Islet of Langerhans (tissue), 1 donor: ENCODE measurements at regions not wholly inside any gene's neighbourhood (a gene's known extent, or its start where the extent isn't known, plus 50 kb on each side); places are given as distances from the start of the nearest gene placed in this dataset.
A peak's percentile ranks its signal among the peaks of the same experiment; 100 is the strongest.

Experiments
- FAIRE-seq: peaks from one replicate; lab custom pipeline; 2011; peaks lifted over from hg19 to GRCh38; lab: Jason Lieb, UNC

GRCh38 chr5:165673499-165673898, 2168.1 kb downstream of the MAT2B start:
- no peak for FAIRE-seq

- no peak for FAIRE-seq
Observed at GRCh38 chr5:165695796-165696195, 2190.4 kb downstream of the MAT2B start.

- no peak for FAIRE-seq
Observed at GRCh38 chr5:165705960-165706359, 2200.5 kb downstream of the MAT2B start.

DNA sequence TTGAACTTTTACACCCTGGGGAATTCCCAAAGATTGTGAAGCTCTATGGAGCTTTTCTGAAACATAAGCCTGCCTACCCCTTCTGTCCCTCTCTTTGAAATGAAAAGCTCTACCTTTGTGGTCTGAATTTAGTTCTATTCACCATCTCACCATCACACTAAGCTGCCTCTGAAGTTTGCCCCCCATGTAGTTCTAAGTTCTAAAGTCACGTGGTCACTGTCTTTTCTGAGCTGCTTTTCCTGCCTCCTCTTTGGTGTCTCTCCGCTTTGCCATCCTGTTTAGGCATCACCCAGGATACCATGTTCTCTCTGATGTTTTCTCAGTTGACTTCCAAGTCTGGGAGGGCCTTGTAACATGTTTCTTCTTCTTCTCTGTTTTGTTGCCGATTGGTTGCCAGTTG, 2206.6 kb downstream of the MAT2B start:
- no peak for FAIRE-seq

DNA sequence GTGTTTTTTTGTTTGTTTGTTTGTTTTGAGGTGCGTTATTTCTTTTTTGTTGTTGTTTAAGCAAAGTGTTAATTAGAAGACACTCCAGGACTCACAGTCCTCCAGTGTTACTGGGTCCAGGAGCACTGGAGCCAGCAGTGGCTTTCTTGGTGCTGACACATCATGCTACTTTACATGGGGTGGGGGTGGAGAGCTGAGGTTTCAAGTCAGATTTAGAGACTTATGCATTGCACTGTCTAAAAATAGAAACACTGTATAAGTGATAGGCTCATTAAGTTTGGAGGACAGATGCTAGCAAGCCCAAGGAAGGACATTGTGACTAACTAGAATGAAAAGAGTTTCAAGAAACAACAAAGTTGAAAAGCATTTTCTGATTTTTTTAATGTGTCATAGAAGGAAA, 2209.2 kb downstream of the MAT2B start:
- FAIRE-seq = no peak

GRCh38 chr5:165720901-165721300, 2215.5 kb downstream of the MAT2B start:
- FAIRE-seq = no peak

DNA sequence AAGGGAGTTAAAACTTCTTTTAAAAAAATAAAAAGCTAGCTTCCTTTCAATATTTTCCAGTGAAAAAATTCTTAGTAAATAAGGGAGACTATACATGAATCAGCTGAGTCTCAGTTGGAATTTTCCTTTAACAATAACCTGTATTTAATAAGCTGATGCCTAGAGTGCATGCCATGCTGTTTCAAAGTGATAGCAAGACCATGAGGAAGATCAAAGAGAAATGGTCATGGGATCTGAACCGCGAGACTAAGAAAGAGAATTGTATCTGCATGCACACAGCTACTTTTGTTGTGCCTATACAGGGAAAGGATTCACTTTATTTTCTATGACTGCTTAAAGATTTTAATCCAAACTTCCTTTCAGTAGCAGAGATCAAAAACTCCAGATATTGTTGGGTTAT, 2217.0 kb downstream of the MAT2B start:
- FAIRE-seq = no peak

- no peak for FAIRE-seq
Observed at GRCh38 chr5:165723931-165724330, 2218.5 kb downstream of the MAT2B start.

DNA sequence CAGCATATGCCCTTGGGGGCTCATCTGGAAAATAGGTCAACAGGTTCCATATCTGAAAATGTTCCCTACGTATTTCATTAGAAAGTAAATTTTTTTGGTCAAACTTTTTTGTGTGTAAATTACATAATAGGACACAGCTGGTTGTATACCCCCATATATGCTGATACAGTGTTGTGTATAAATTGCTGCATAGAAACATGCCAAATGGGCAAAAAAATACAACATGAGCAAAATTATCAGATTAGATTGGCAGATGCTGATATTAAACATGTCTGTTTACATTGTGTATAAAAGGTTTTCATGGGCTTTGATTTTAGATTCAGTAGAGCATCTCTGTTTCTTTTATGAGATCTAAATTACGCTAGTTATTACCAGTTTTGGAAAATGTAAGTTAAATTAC, 2223.0 kb downstream of the MAT2B start:
- no peak for FAIRE-seq

GRCh38 chr5:165735388-165735787, 2230.0 kb downstream of the MAT2B start:
- no peak for FAIRE-seq

DNA sequence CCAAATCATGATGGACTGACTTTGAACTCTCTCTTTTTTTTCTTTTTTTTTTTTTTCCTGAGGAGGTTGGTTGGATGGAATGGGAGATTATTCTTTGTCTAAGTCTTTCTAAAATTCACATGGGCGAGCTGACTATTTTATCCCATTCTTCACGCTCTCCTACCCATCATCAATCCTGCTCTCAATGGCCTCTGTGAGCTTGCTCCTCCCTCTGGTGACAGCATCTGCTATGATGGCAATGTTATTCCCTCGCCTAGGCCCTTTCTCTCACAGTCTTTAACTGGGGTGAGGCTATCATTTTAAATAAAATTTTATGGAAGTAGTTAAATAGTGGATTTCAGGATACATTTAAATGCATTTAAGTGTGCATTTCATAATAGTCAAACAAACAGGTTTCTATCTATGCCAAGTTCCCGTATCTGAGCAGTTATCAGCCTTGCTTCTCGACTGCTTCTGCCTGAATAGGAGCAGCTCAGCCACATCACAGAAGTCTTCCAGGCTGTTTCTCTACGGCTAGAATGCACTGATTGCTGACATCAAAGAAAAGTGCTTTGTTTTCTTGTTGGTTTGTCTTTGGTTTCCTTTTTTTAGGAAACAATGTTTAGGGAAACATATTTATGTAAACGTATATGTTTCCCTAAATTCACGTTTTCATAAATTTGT, 2233.8 kb downstream of the MAT2B start:
- no peak for FAIRE-seq

DNA sequence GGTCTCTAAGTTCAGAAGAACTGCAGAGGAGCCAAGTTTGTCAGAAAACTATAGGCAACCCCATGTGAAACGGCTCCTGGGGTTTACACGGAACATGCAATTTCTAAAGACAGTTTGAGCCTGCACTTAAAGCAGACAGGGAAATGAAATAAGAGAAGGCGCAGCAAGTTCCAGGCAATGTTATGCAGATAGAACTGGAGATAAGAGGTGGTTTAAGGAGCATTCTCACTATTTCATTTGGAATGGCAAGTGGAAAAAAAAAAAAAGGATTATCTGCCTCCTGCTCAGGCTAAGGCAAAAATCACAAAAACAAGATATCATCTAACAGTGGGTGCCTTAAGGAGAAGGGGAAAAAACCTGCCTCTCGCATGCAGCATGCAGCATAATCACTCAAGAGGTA, 2252.4 kb downstream of the MAT2B start:
- no peak for FAIRE-seq

DNA sequence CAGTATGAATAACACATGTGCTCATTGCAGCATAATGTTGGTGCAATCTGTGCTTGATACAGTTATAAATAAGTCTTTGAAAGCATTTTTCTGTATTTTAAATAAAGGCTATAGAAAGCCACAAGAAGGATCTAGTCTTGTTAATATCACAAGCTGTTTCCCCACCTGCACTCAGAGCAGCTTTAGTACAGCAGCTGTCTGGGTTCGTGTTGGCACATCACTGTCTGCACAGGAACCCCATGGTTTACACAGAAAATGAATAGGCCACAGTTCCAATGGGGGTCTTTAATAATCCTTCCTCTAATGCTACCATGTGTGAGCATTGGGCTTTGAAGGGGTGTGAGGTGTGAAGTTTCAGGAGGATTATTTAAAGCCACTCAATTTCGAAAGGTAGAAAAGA, 2269.7 kb downstream of the MAT2B start:
- no peak for FAIRE-seq

DNA sequence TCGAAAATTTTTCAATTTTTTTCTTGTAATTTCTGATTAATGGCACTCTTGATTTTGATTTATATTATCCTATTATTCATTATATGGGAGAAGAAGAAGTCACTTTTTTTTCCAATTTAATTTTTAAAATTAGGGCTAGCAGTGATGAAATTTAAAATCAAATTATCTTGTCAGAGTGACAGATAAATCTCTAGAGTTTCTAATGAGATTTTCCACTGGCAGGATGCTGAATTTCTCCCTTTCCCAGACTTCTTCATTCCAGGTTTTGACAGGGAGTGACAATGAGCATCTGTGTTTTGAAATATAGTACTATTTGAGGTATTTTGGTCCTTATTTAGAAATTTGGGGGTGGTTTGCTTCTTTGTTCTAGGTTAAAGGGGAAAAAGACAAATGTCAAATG, 2274.1 kb downstream of the MAT2B start:
- FAIRE-seq = no peak

GRCh38 chr5:165780901-165781300, 2275.5 kb downstream of the MAT2B start:
- FAIRE-seq = no peak

DNA sequence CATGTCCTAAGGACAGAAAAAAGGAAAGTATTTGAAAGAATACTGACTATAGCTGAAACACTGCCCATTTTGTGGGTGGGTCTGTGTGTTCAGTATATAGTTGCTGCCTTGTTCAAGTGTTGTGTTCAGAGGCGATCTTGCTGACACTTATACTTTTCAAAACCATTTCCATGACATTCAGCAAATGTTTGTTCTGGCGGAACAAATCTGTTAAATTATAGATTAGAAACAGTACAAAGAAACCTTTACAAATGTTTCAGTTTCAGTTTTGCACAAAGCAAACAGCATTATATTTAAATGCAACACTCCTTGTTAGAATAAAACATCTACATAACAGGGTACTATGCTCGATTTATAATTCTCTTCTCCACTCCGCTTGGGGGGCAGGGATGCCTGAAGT, 2276.3 kb downstream of the MAT2B start:
- no peak for FAIRE-seq

GRCh38 chr5:165783024-165783423, 2277.6 kb downstream of the MAT2B start:
- FAIRE-seq = no peak

DNA sequence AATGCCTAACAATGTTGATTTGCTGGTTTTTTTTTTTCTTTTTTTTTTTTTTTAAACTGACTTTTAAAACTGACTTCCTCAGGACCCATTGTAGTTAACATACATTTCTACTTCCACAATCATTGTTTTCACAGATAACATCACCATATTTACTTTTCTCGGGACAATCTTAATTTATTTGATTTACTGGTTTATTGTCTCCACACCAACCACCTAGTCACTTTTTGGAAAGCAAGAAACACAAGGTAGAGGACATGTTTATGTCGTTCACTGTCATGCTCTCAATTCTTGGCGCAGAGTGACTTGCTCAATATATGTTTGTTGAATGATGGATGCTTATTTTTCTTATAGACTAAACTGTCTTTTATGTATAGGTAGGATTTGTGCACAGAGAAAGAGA, 2280.7 kb downstream of the MAT2B start:
- no peak for FAIRE-seq

- no peak for FAIRE-seq
Observed at GRCh38 chr5:165795073-165795472, 2289.7 kb downstream of the MAT2B start.

- no peak for FAIRE-seq
Observed at GRCh38 chr5:165805756-165806155, 2300.3 kb downstream of the MAT2B start.

- FAIRE-seq = peak; percentile 58
Observed at GRCh38 chr5:165808335-165808734, 2302.9 kb downstream of the MAT2B start.

DNA sequence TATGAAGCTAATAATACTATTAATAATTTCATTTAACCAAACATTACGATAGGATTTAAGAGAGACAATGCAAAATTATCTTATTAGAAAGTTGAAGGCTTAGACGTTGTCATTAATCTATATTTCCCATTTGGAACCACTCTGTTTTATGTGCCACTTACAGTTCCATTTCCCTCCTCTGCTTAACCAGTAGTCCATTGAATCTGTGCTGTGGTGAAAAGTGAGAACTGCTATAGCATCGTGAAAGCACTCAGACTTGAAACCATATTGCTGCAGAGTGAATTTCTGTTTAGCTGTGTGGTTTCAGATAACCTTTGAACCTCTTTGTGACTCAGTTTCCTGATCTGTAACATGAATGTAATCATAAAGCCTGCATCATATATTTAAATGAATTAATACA, 2304.5 kb downstream of the MAT2B start:
- FAIRE-seq = no peak

DNA sequence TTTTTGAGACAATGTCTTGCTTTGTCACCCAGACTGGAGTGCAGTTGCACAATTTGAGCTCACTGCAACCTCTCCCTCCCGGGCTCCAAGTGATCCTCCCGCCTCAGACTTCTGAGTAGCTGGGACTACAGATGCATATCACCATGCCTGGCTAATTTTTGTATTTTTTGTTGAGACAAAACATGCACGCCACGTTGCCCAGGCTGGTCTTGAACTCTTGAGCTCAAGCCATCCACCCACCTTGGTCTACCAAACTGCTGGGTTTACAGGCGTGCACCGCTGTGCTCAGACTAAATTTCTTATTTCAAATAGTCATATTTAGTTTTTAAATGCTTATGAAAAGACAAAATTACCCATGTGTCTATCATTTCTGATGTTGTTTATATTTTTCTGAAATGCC, 2324.1 kb downstream of the MAT2B start:
- no peak for FAIRE-seq

- FAIRE-seq = no peak
Observed at GRCh38 chr5:165834891-165835290, 2329.5 kb downstream of the MAT2B start.

DNA sequence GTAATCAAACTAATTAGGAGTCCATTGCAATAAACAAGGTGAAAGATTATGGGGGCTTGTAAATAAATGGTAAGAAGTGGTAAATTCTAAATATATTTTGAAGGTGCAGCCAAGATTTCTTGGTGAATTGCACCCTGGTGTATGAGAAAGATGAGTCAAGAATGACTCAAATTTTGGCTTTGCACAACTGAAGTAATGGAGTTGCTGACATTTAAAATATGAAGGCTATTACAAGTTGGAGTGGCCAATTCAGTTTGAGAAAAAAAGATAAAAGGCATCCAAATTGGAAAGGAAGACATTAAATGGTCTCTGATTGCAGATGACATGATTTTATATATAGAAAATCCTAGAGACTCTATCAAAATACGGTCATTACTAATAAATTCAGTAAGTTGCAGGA, 2330.6 kb downstream of the MAT2B start:
- no peak for FAIRE-seq
